ENCODE measurements at regions not wholly inside any gene's neighbourhood (a gene's known extent, or its start where the extent isn't known, plus 50 kb on each side); places are given as distances from the start of the nearest gene placed in this dataset.

DNA sequence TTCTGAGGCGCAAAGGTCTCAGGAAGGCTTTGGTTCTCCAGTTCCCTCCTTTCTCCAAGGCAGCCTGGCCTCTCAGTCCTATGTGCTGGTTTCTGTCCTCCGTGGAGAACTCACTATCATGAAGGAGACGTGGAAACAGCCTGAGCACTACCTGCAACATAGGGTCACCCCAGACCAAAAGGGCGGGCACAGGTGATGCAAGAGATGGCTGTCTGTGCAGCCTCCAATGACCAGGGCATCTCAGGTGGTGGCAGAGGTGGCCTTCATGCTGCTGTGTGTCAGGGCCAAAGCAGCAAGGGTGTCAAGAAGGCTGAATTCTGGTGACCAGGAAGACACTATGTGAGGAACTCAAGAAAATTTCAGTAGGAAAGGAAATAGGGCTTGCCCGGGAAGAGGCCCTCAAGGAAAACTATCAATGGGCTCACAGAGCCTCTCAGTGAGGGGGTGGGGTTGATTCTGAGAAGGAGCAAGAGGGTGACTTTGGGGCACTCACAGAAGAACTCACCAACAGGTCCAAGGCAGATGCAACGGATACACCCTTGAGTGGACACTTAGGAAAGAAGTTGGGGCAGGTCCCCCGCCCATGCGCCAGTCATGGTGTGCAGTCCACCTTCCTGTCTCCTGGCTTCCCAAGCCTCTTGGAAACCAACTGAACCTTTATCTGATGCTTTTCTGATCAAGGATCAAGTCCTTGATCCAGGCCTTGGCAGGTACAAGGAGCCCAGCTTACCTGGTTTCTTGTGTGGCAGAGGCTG lies 212.3 kb upstream of the B3GAT1 start:
- no peak for DNase-seq (ENCODE audit: low read depth)

DNA sequence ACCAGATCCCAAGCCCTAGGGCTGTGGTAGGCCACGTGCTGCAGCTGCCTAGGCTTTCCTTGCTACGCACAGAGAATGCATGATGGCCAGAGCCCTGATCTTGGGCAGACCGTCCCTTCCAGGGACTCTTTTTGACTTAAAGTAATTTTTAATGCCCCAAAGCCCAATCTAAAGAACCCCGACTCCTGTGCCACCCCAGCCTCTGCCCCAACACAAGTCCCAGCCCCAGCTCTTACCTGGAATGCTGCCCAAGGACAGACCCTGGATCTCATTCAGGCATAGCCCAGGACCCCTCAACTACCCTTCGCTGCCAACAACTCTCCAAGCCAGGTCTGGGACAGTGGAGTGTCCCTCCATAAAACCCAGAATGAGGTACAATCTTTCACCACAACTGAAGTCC lies 211.7 kb upstream of the B3GAT1 start:
- DNase-seq (ENCODE audit: low read depth), result no peak

DNA sequence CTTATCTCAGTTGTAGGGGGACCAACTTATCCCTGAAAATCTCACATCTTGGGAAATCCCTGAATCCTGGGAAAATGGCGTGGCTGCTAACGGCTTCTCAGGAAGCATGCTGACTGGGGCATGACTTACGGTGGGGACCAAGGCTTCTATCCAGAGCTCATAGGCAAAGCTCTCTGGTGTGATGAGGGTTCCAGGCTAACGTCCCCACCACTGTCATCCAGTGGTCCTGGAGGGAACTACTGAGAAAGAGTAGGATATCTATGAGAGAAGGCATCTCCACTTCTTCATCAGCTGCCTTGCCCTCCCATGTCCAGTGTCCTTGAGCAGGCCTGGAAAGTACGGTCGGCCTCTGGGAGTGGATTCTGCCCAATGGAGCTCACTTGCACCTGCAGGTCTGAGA lies 210.4 kb upstream of the B3GAT1 start:
- no peak for DNase-seq (ENCODE audit: low read depth)

DNA sequence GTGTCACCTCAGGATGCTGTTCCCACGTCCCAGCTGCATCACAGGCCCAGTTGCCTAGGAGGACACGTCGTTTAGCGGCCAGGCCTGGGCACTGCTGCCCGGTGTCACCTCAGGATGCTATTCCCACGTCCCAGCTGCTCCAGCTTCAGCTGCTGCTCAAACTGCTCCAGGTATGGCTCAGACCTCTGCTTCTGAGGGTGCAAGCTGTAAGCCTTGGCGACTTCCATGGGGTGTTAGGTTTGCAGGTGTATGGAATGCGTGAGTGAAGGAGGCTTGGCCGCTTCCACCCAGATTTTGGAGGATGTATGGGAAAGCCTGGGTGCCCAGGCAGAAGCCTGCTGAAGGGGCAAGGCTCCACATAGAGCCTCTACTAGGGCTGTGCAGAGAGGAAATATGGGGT lies 205.3 kb upstream of the B3GAT1 start:
- no peak for DNase-seq (ENCODE audit: low read depth)

DNA sequence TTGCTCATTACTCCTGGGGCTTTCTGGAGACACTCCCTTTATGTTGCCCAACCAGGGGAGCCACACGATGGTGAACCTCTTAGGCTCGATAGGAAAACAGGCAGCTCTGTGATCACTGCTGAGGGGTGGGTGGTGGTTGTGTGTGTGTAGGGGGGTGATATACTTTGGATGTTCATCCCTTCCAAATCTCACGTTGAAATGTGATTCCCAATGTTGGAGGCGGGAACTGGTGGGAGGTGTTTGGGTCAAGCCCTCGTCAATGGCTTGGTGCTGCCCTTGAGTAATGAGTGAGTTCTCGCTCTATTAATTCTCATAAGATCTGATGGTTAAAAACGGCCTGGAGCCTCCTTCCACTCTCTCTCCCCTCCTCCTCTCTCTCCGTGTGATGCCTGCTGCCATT lies 204.0 kb upstream of the B3GAT1 start:
- DNase-seq (ENCODE audit: low read depth), result no peak

DNA sequence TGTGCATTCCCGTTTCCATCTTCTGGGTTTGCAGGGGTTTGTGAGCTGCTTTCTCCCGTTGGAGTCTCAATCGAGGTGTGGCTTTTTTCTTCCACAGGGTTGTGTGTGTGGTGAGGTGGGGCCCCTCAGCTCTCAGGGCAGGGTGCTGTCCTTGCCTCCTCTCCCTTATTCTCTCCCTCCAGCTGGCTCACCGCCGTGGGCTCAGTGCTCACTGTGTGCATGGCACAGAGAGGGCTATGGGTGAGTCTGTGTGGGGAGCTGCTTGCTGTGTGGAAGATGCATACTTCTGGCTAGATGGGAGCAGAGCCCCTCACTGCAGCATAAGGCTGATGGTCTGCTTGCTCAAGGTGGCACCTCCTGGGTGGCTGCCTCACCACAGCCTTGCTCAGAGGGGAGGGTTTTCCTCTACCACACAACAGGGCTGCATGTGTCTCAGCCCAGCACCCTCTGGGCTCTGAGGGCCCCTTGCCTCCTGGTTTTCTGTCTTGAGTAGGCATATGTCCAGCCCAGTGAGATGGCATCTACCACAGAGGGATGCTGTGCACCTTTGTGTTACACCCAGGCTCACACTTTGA lies 203.1 kb upstream of the B3GAT1 start:
- DNase-seq (ENCODE audit: low read depth), result no peak

DNA sequence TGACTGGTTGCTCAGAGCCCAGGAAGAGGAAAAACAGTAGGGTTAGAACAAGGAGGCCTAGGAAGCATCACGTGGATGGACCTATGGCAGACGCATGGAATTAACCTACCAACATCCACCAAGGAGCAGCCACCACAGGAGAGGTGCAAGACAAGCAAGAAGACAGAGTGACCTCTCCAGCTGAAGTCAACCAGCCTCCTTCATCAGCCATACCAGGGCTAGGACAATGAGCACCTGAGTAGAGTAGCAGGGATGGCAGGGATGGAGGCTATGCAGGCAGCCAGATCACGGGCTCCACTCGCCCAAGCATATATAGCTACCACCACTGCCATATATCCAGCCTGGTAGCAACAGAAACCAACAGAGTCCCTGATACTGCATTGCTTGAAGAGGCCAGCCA lies 202.1 kb upstream of the B3GAT1 start:
- DNase-seq (ENCODE audit: low read depth), result no peak

DNA sequence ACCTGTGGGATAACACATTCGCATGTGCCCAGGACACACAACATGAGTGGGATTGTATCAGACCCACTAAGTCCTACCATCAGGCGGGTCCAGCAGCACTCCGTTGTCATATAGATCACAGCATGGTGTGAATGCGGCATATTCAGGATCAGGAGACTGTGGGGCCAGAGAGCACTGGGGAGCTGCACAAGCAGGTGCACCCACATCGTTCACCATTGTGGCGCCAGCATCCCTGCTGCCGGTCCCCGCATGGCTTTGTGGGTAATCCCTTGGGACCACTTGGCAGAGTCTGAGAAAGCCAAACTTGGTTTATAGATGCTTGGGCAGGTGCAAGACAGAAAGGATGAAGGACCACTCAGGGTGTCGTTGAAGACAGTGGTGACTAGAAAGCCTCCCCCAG lies 201.6 kb upstream of the B3GAT1 start:
- no peak for DNase-seq (ENCODE audit: low read depth)

DNA sequence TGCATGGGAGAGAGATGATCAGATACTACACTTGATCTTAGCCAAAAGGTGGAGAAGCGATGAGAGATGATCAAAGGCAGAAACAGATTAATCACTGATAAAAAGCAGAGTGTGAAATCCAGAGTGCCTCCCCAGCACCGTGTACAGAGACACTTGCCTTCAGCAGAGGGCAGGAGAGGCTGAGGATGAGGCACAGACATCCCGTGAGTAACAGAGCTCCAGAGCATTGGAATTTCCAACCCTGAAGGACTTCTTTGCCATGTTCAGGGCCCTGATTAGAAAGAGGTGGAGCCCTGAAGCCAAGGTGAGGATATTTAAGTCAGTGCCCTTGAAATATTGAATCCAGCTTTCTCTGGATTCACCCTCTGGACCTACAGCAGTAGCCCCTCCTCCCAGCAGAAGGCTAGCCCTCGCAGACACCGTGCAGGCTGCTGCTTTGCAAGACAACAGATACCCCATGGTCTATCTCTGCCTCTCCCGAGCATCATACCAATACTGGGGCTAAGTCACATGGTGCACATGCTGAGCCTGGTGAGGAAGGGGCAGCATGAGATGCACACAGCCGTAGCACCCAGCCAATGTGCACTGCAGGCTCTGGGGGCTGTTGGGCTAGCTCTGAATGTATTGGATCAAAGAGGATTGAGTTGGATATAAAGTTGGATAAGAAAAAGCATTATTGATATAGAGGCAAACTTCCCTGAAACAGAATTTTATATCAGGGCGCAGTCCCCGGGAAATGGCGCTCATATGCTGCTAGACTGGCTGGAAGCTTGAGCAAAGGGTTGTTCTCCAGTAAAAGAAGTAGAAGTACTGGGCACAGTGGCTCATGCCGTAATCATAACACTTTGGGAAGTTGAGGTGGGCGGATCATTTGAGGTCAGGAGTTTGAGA lies 200.3 kb upstream of the B3GAT1 start:
- DNase-seq (ENCODE audit: low read depth), result no peak

DNA sequence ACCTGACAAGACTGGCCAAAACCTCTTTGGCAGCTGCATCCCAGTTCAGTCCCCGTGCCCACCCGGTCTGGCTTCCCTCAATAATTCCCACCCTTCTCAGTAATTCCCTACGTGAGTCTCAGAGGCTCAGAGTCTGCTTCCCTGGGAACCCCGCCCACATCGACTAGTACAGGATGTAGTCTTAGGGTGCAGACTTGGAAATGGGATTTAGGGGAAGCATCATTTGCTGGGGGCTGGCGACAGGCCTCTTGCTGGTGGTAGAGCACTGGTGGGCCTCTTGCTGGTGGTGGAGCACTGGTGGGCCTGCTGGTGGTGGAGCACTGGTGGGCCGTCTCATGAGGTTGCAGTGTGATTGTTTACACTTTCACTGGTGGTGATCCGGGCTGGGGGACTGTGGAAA lies 199.5 kb upstream of the B3GAT1 start:
- no peak for DNase-seq (ENCODE audit: low read depth)

DNA sequence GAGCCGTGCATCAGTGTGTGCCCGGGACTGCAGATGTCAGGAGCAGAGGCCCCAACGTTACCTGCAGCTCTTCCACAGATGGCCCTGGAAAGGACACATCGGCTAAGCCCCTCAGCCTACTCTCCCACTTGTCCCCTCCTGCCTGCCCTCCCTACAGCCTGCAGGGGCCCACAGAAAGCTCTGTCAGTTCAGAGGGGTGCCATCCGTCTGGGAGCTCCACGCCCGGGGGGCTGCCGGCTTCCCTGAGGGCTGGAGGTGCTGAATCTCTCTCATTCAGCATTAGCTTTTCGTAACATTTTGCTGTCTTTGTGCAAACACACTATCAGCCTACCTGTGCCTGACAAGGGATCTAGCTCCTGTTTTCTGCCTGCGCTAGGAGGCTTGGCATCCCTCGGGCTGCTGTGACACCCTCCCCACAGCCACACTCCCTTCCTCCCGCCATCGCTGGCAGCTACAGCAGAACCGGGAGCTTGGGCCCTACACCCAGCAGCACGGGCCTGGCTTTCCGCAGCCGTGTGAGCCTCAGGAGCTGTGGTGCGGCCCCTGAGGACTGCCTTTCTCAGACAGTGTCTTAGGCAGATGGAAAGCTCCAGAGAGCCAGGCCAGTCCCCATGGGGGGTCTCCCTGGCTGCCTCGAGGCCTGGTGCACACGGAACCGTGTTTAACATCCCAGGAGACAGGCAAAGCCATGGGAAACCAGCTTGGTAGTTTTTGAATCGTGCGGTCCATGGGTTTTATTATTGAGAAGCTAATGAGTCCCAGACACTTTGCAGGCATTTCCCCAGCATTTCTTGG lies 198.3 kb upstream of the B3GAT1 start:
- DNase-seq (ENCODE audit: low read depth), result no peak

DNA sequence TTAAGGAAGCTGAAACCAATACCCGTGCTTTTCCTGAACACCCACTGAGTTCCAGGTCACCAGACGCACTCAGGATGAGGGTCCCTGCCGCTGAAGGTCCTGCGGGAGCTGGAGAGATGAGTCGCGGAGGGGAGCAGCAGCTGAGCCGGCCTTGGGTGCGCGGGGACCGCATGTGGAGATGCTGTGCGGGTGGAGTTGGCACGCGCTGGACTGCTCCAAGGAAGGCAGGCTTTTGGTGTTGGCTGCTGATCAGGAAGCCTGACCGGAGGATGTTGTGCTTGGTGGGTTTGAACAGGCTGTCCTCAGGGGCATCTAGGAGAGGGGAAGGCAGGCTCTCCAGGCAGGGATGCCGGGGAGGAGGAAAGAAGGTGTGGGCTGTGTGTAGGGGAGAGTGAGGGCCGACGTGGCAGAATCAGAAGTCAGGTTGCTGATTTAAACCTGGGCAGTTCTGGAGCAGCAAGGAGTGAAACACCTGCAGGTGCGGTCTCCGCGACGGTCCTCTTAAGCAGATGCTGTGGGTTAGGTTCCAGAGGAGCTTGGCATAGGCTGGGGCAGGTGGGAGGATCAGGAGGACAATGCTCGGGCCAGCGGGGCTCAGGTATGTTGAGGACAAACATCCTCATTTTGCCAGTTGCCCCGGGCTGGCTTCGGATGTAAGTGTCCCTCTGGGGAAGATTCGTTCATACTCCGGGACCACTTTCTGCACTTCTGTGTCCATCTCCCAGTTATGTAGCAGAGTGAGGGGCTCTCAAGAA lies 197.5 kb upstream of the B3GAT1 start:
- no peak for DNase-seq (ENCODE audit: low read depth)

DNA sequence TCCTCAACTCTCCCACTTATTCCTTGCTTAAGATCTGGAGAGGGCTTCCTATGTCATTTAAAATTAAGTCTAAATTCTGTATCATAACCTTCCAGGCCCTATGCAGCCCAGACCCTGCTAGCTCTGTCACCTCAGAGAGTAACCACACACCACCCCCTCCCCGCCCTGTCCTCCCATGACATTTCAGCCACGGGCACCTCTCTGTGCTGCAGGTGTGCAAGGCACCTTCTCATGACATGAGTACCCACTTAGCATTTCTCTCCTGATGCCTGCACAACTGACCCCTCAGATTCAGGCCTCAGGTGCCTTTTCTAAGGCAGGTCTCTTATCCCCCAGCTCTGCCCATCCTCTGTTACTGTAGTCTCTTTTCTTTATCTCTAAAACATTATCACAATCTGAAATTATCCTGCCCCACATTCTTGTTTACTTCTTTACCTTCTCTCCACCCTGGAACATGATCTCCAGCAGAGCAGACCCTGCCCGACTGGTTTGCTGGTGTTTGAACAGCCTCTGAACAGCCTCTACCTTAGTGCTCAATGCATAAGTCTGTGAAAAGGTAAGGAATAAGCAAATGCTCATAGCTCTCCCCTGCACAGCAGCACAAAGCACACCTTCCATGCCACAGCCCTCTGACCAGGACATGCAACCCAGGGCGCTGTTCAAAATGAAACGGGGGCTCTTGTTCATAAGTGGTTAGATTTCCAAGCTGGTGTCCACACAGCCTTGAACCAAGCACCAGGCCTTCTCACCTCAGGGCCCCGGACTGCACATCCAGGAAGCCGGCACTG lies 196.1 kb upstream of the B3GAT1 start:
- DNase-seq (ENCODE audit: low read depth), result no peak

DNA sequence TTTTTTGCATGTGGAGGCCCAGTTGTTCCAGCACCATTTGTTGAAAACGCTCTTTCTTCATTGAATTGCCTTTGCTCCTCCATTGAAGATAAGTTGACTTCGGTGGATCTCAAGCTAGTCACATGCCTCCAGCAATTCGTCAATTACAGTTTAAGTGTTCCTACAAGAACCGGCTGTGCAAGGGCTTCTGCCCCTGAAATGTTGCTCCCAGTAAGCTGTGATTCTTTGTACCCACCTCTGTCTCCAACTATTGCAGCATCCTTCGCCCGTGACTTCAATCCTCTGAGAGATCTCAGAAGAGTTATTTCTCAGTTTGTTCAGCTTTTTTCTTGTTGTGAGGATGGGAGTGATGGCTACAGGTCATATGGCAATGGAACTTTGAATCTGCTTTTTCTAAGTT lies 194.2 kb upstream of the B3GAT1 start:
- no peak for DNase-seq (ENCODE audit: low read depth)

DNA sequence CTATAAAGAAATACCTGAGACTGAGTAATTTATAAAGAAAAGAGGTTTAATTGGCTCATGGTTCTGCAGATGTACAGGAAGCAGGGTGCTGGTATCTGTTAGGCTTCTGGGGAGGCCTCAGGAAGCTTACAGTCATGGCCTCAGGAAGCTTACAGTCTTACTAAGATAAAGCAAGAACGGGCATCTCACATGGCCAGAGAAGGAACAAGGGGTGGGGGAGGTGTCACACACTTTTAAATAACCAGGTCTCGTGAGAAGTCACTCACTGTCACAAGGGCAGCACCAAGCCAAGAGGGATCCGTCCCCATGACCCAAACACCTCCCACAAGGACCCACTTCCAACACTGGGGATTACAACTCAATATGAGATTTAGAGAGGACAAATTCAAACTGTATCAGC lies 192.8 kb upstream of the B3GAT1 start:
- no peak for DNase-seq (ENCODE audit: low read depth)

DNA sequence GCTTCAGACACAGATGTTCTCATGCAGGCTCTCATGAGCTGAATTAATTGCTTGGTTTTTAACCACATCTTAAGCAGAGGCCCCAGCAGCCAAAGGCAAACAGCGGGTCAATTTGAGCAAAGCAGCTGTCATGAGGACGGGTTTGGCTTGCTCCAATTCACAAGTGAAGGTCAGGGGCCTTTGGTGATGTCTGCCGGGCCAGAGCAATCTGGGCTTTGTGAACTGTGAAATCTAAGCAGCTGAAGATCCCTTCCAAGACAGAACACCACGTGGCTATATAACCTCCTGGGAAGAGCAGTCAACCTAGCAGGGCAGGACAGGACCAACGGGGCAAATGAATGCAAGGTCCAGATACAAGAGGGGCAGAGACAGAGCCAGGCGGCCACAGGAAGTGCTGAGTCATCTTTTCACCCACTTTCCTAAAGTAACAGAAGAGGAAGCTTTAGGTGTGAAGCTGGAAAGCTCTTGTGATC lies 187.3 kb upstream of the B3GAT1 start:
- DNase-seq (ENCODE audit: low read depth), result no peak

DNA sequence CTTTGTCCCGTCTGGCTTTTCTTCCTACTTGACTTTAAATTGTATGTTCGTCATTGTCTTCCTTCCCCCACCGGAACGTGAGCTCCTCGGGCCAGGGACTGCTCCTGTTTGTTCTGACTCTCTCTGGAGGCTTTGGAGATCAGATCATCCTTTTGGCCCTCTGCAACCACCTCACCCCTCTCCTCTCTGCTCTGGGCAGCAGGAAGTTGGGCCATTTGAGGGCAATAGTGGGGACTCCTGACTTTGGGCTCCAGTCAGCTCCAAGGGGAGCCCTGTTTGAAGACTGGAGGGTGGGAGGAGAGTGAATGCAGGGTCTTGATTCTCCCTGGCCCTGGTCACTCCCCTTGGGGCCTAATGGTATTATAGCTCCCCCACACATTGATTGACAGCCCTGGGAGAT lies 186.3 kb upstream of the B3GAT1 start:
- DNase-seq (ENCODE audit: low read depth), result no peak

DNA sequence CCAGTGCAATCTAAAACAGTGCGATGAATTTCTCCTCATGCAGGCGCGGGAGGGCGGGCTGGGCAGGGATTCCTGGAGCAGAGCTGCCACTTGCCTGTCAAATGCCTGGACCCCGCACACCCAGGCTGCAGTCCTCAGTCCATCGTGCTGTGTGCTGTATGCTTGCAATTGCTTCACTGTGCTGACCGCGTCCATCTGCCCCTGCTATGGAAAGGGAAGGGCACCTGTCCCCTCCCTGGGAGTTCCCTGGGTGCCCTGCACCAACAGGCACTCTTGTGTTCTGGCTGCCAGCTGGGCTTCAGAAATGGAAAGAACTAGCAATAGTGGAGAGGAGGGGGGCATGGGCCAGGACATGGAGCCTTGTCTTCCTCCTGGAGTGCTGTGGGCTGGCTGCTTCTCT lies 185.4 kb upstream of the B3GAT1 start:
- no peak for DNase-seq (ENCODE audit: low read depth)

DNA sequence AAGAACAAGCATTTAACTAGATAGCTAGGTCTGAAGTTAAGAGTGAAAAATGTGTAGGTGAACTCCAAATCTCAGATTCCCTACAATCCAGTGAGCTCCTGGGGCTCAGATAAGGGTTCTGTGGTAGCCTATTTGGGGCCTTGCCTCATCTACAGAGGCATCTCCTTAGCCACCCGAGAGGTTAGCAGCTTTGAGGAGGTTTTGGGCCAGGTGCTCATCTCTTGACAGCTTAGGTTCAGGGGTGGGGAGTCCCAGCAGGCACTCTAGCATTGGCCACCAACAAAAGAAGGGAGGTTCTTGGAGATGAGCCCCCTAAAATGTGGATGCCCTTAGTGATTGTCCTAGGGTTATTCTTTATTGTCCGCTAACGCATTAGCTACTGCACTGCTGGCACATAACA lies 184.4 kb upstream of the B3GAT1 start:
- no peak for DNase-seq (ENCODE audit: low read depth)

DNA sequence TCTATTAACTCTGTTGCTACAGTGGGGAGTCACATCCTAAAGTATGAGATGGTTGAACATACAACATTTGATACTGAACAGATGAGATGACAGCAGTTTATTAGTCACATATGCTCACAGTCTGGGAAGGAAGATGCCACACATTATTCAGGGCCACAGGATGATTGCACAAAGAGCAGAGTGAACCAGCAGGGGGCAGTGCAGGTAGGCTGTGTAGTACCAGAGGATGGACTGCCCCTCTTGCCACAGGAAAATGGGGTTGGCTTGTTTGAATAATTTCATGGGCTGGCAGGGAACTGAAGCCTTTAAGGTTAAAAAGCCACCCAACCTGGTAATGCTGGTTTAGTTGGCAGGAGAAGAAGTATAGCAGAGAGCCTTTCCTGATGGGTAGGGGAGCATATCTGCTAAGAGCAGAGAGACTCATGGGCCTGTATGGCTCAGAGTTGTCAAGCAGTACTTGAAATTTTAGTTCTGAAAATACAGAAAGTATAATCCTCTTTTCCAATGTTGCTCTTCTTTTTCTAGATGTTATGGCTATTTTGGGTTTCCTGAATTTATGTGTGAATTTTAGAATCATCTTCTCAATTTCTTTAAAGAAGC lies 180.4 kb upstream of the B3GAT1 start:
- no peak for DNase-seq (ENCODE audit: low read depth)
